ENCODE measurements at regions not wholly inside any gene's neighbourhood (a gene's known extent, or its start where the extent isn't known, plus 50 kb on each side); places are given as distances from the start of the nearest gene placed in this dataset.
A peak's percentile ranks its signal among the peaks of the same experiment; 100 is the strongest.

DNA sequence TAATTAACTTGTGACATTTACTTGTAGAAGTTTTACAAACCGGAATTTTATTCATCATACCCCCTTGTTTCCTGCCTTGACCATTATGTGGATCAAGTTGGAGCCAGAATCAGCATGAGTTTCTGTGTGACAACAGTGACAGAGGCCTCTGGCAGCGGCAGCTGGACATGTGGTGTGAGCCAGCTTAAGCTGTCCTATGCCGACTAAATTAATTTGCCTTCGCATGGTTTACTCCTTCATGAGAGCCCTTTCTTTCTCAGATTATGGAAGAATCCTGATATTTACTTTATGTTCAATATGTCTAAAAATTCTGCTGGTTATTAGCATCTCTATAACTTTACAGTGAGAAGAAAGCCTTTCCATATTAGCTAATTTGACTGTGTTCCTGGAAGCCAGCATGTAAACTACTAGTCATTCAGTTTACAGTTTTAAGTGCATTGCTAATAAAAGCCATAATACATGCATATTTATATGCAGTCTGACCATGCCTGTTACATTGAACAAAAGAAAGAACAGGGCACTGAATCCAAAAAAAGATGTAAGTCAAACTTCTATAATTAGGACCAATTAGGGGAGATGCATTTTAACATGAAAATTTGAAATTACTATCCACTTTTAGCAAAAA, 495.8 kb upstream of the ACVR2A start:
- DNase-seq (ENCODE audit: low spot score), result no peak
- Mint-ChIP-seq H3K27ac (ENCODE audit: unreplicated experiment) (no peak overlapping the region), H3K9me3 (ENCODE audit: low read depth) (peaks cover 16% of the 10 kb centered on the region), H3K27me3 (ENCODE audit: low read depth) (peaks cover 4% of the 10 kb centered on the region), H3K4me1 (ENCODE audit: low read depth) (no peaks in the 10 kb centered on the region), H3K4me3 (ENCODE audit: unreplicated experiment) (no peak overlapping the region), H3K36me3 (ENCODE audit: low read depth) (peaks cover 4% of the 10 kb centered on the region)
- TF ChIP-seq, protein P1, sequence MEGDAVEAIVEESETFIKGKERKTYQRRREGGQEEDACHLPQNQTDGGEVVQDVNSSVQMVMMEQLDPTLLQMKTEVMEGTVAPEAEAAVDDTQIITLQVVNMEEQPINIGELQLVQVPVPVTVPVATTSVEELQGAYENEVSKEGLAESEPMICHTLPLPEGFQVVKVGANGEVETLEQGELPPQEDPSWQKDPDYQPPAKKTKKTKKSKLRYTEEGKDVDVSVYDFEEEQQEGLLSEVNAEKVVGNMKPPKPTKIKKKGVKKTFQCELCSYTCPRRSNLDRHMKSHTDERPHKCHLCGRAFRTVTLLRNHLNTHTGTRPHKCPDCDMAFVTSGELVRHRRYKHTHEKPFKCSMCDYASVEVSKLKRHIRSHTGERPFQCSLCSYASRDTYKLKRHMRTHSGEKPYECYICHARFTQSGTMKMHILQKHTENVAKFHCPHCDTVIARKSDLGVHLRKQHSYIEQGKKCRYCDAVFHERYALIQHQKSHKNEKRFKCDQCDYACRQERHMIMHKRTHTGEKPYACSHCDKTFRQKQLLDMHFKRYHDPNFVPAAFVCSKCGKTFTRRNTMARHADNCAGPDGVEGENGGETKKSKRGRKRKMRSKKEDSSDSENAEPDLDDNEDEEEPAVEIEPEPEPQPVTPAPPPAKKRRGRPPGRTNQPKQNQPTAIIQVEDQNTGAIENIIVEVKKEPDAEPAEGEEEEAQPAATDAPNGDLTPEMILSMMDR (IDR thresholded peaks at IDR 0.05), result no peak

DNA sequence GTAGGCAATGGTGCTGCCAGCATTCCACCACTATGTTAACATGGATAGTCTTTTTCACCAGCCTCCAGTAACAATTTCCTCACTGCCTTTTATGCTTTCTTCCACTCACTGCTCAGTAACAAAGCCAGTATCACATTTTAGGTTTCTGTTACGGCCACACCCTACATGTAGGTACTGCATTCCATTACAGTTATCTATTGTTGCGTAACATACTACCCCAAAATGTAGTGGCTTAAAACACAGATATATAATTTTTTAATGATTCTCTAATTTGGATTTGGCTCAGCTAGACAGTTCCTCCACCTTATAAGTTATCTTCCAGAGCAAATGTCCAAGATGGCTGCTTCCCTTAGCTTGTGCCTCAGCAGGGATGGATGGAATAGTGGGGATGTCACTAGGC, 498.7 kb upstream of the ACVR2A start:
- DNase-seq (ENCODE audit: low spot score), result no peak
- no peaks in the 10 kb centered on the region for H3K4me1 Mint-ChIP-seq (ENCODE audit: low read depth)
- peaks cover 4% of the 10 kb centered on the region for H3K36me3 Mint-ChIP-seq (ENCODE audit: low read depth)
- TF ChIP-seq, protein P1 (IDR thresholded peaks at IDR 0.05), result no peak
- peaks cover 4% of the 10 kb centered on the region for H3K27me3 Mint-ChIP-seq (ENCODE audit: low read depth)
- no peak overlapping the region for H3K27ac Mint-ChIP-seq (ENCODE audit: unreplicated experiment)
- H3K9me3 Mint-ChIP-seq (ENCODE audit: low read depth), result peaks cover 16% of the 10 kb centered on the region
- H3K4me3 Mint-ChIP-seq (ENCODE audit: unreplicated experiment), result no peak overlapping the region

- TF ChIP-seq, protein P1 (IDR thresholded peaks at IDR 0.05), result no peak
- peaks cover 4% of the 10 kb centered on the region for H3K27me3 Mint-ChIP-seq (ENCODE audit: low read depth)
- H3K4me3 Mint-ChIP-seq (ENCODE audit: unreplicated experiment), result no peak overlapping the region
- DNase-seq (ENCODE audit: low spot score), result no peak
- H3K4me1 Mint-ChIP-seq (ENCODE audit: low read depth), result no peaks in the 10 kb centered on the region
- peaks cover 16% of the 10 kb centered on the region for H3K9me3 Mint-ChIP-seq (ENCODE audit: low read depth)
- no peak overlapping the region for H3K27ac Mint-ChIP-seq (ENCODE audit: unreplicated experiment)
- H3K36me3 Mint-ChIP-seq (ENCODE audit: low read depth), result peaks cover 4% of the 10 kb centered on the region
Measured at GRCh38 chr2:147345246-147345645, 499.6 kb upstream of the ACVR2A start.

GRCh38 chr2:147342329-147342728, 502.5 kb upstream of the ACVR2A start:
- Mint-ChIP-seq H3K9me3 (ENCODE audit: low read depth) (peaks cover 16% of the 10 kb centered on the region), H3K36me3 (ENCODE audit: low read depth) (peaks cover 4% of the 10 kb centered on the region), H3K4me1 (ENCODE audit: low read depth) (no peaks in the 10 kb centered on the region), H3K4me3 (ENCODE audit: unreplicated experiment) (no peak overlapping the region), H3K27me3 (ENCODE audit: low read depth) (peaks cover 1% of the 10 kb centered on the region), H3K27ac (ENCODE audit: unreplicated experiment) (no peak overlapping the region)
- DNase-seq (ENCODE audit: low spot score), result no peak
- TF ChIP-seq, protein P1 (IDR thresholded peaks at IDR 0.05), result no peak

- Mint-ChIP-seq H3K4me1 (ENCODE audit: low read depth) (no peaks in the 10 kb centered on the region), H3K9me3 (ENCODE audit: low read depth) (no peaks in the 10 kb centered on the region), H3K27ac (ENCODE audit: unreplicated experiment) (no peak overlapping the region), H3K36me3 (ENCODE audit: low read depth) (no peaks in the 10 kb centered on the region), H3K4me3 (ENCODE audit: unreplicated experiment) (no peak overlapping the region), H3K27me3 (ENCODE audit: low read depth) (peaks cover 1% of the 10 kb centered on the region)
- TF ChIP-seq, protein P1 (IDR thresholded peaks at IDR 0.05), result peak; percentile 72
- DNase-seq (ENCODE audit: low spot score), result no peak
Measured at GRCh38 chr2:147331790-147332419, 512.9 kb upstream of the ACVR2A start.
